T follicular helper cell (primary cell): ENCODE measurements at regions not wholly inside any gene's neighbourhood (a gene's known extent, or its start where the extent isn't known, plus 50 kb on each side); places are given as distances from the start of the nearest gene placed in this dataset.

Experiments
- DNase-seq: peaks from one replicate; pipeline ENCODE4 v3.0.0-alpha.2; 2020; ENCODE audit warnings: low read depth

- no peak for DNase-seq
These were observed 81.2 kb upstream of the ETV6 start for GRCh38 chr12:11568155-11568761.

- no peak for DNase-seq
These were observed 80.6 kb upstream of the ETV6 start for GRCh38 chr12:11568762-11569478.

- DNase-seq: no peak
These were observed 79.8 kb upstream of the ETV6 start for GRCh38 chr12:11569716-11570115.

GRCh38 chr12:11573880-11574279 lies 75.6 kb upstream of the ETV6 start:
- DNase-seq: no peak

- no peak for DNase-seq
These were observed 73.4 kb upstream of the ETV6 start for GRCh38 chr12:11576104-11576503.

GRCh38 chr12:11577658-11578260 lies 71.7 kb upstream of the ETV6 start:
- DNase-seq: no peak

GRCh38 chr12:11578461-11578993 lies 70.9 kb upstream of the ETV6 start:
- no peak for DNase-seq

GRCh38 chr12:11580125-11580751 lies 69.2 kb upstream of the ETV6 start:
- DNase-seq: no peak

GRCh38 chr12:11581179-11581755 lies 68.2 kb upstream of the ETV6 start:
- peak; percentile 55 for DNase-seq

- DNase-seq: no peak
These were observed 65.1 kb upstream of the ETV6 start for GRCh38 chr12:11584221-11584855.

GRCh38 chr12:11592484-11592883 lies 57.0 kb upstream of the ETV6 start:
- no peak for DNase-seq

- DNase-seq: no peak
These were observed 56.5 kb upstream of the ETV6 start for GRCh38 chr12:11593013-11593412.

- DNase-seq: no peak
These were observed 54.4 kb upstream of the ETV6 start for GRCh38 chr12:11595080-11595479.

- no peak for DNase-seq
These were observed 53.3 kb upstream of the ETV6 start for GRCh38 chr12:11596141-11596540.

GRCh38 chr12:11598900-11599299 lies 50.6 kb upstream of the ETV6 start:
- DNase-seq: no peak
